CD14-positive monocyte (primary cell): ENCODE measurements at regions not wholly inside any gene's neighbourhood (a gene's known extent, or its start where the extent isn't known, plus 50 kb on each side); places are given as distances from the start of the nearest gene placed in this dataset.

ENCODE experiments used
- DNase-seq, 3 donors: peaks; one replicate each; pipeline ENCODE4 v3.0.0-alpha.2; 2011 to 2022
- H2AFZ ChIP-seq: 2 replicates; pipeline ENCODE4 v1.6.0; 2012; ENCODE audit warnings: mild to moderate bottlenecking, low read depth, low read length, inconsistent platforms; ENCODE audit not compliant: insufficient read depth, poor library complexity, severe bottlenecking
- H3K27ac ChIP-seq, 2 donors: 1 replicate in 1 of 2; 2 replicates in 1 of 2; pipeline ENCODE4 v1.5.1; 2012 to 2013; ENCODE audit warnings: low read length in 2 of 2, control low read depth in 1 of 2, inconsistent platforms in 1 of 2, low read depth in 1 of 2, mild to moderate bottlenecking in 1 of 2
- H3K27me3 ChIP-seq, 2 donors: one replicate each; pipeline versions ENCODE4 v1.6.0 to v1.6.1; 2011 to 2013; ENCODE audit warnings: low read length in 2 of 2; ENCODE audit not compliant: control insufficient read depth in 2 of 2, insufficient read depth in 2 of 2
- H3K36me3 ChIP-seq, 2 donors: replicated peaks in 1 of 2; 1 replicate in 1 of 2; 2 replicates in 1 of 2; pipeline versions ENCODE4 v1.5.1 to v1.6.1; 2012 to 2013; ENCODE audit warnings: low read length in 2 of 2, control low read depth in 1 of 2, inconsistent platforms in 1 of 2, mild to moderate bottlenecking in 1 of 2; ENCODE audit not compliant: insufficient read depth in 2 of 2, control insufficient read depth in 1 of 2
- H3K4me1 ChIP-seq, 2 donors: 1 replicate in 1 of 2; 2 replicates in 1 of 2; pipeline versions ENCODE4 v1.5.1 to v1.6.1; 2012 to 2013; ENCODE audit warnings: low read length in 2 of 2, control low read depth in 1 of 2, inconsistent platforms in 1 of 2, mild to moderate bottlenecking in 1 of 2, moderate library complexity in 1 of 2; ENCODE audit not compliant: insufficient read depth in 2 of 2, control insufficient read depth in 1 of 2
- H3K4me2 ChIP-seq: replicated peaks from 2 replicates; pipeline ENCODE3; 2012; ENCODE audit warnings: low read length, moderate library complexity, mild to moderate bottlenecking; ENCODE audit not compliant: poor library complexity, severe bottlenecking; ENCODE audit errors: extremely low read depth
- H3K4me3 ChIP-seq, 3 experiments: fragments of 200-600 bp in 1 of 3; sonication (generic) in 1 of 3; replicated peaks in 1 of 3; 1 replicate in 2 of 3; 2 replicates in 1 of 3; pipeline ENCODE4 v1.5.1; 2011 to 2013; ENCODE audit warnings: low read length in 3 of 3, mild to moderate bottlenecking in 3 of 3, control low read depth in 2 of 3, low read depth in 2 of 3, inconsistent platforms in 1 of 3, moderate library complexity in 1 of 3
- H3K79me2 ChIP-seq: 2 replicates; pipeline ENCODE4 v1.6.0; 2012; ENCODE audit warnings: mild to moderate bottlenecking, control low read depth, inconsistent platforms, low read length, moderate library complexity; ENCODE audit not compliant: insufficient read depth
- H3K9ac ChIP-seq: 2 replicates; pipeline ENCODE4 v1.6.0; 2017; ENCODE audit warnings: low read length, mild to moderate bottlenecking; ENCODE audit not compliant: insufficient read depth, poor library complexity, severe bottlenecking
- H3K9me3 ChIP-seq, 2 donors: replicated peaks in 1 of 2; 1 replicate in 1 of 2; 2 replicates in 1 of 2; pipeline versions ENCODE4 v1.5.1 to v1.6.1; 2012 to 2013; ENCODE audit warnings: low read length in 2 of 2, control low read depth in 1 of 2; ENCODE audit not compliant: control insufficient read depth in 1 of 2, insufficient read depth in 1 of 2
- H4K20me1 ChIP-seq: 2 replicates; pipeline ENCODE4 v1.6.0; 2012; ENCODE audit warnings: mild to moderate bottlenecking, low read length, control low read depth, moderate library complexity; ENCODE audit not compliant: insufficient read depth
- H3K27ac Mint-ChIP-seq, 7 donors: one replicate each; pipeline ENCODE4 v1.8.0; 2020; ENCODE audit warnings: mild to moderate bottlenecking in 7 of 7, mixed read lengths in 7 of 7, moderate library complexity in 6 of 7, inconsistent platforms in 2 of 7
- H3K27me3 Mint-ChIP-seq, 3 donors: one replicate each; pipeline ENCODE4 v1.8.0; 2021 to 2022; ENCODE audit warnings: low read depth in 3 of 3, mild to moderate bottlenecking in 3 of 3, mixed read lengths in 3 of 3, moderate library complexity in 3 of 3, inconsistent platforms in 1 of 3
- H3K36me3 Mint-ChIP-seq, 2 donors: one replicate each; pipeline ENCODE4 v1.8.0; 2020; ENCODE audit warnings: mixed read lengths in 2 of 2, inconsistent platforms in 1 of 2, mild to moderate bottlenecking in 1 of 2
- H3K4me1 Mint-ChIP-seq: one replicate; pipeline ENCODE4 v1.8.0; 2020; ENCODE audit warnings: mild to moderate bottlenecking, mixed read lengths
- H3K4me3 Mint-ChIP-seq, 2 donors: one replicate each; pipeline ENCODE4 v1.8.0; 2020; ENCODE audit warnings: mild to moderate bottlenecking in 2 of 2, mixed read lengths in 2 of 2, moderate library complexity in 1 of 2
- H3K9me3 Mint-ChIP-seq, 7 donors: one replicate each; pipeline ENCODE4 v1.8.0; 2020 to 2022; ENCODE audit warnings: mixed read lengths in 7 of 7, mild to moderate bottlenecking in 6 of 7, moderate library complexity in 6 of 7, inconsistent platforms in 2 of 7
- CTCF ChIP-seq: fragments of 200-600 bp; IDR thresholded peaks from one replicate; pipeline ENCODE4 v1.8.0; 2022; ENCODE audit warnings: antibody characterized with exemption, mild to moderate bottlenecking
- WGBS: methylation state at CpG from one replicate; pipeline ENCODE4 v1.1.5; 2013; ENCODE audit warnings: missing lambda C conversion rate; ENCODE audit not compliant: insufficient coverage; 5-methylcytosine and 5-hydroxymethylcytosine counted together
- intact Hi-C, 2 donors: fragments of 100-400 bp; cut with micrococcal nuclease; formaldehyde crosslinking; loops; one replicate each; pipeline versions ENCODE4 v1.15.0 to v1.15.1; 2023

GRCh38 chr18:25915907-25916306, 174.5 kb downstream of the SS18 start:
- H3K4me1 ChIP-seq = no peaks in the 10 kb centered on the region
- no peaks in the 10 kb centered on the region for H4K20me1 ChIP-seq
- H3K9ac ChIP-seq = no peak overlapping the region
- no peak overlapping the region for H2AFZ ChIP-seq
- no peaks in the 10 kb centered on the region for H3K36me3 ChIP-seq
- Mint-ChIP-seq H3K9me3 (peaks cover 0 to 7% (median 2%) of the 10 kb centered on the region in 7 donors), H3K36me3 (no peaks in the 10 kb centered on the region), H3K27ac (no peak overlapping the region), H3K27me3 (peaks cover 0 to 4% (median 1%) of the 10 kb centered on the region in 3 donors), H3K4me3 (no peak overlapping the region), H3K4me1 (no peaks in the 10 kb centered on the region)
- intact Hi-C loops = no loop called here
- peaks cover 0 to 11% of the 10 kb centered on the region in 2 donors for H3K9me3 ChIP-seq
- H3K4me2 ChIP-seq = no peak overlapping the region
- TF ChIP-seq CTCF = no peak
- H3K27me3 ChIP-seq = peaks cover 0 to 2% of the 10 kb centered on the region in 2 donors
- no peak overlapping the region for H3K4me3 ChIP-seq
- no peaks in the 10 kb centered on the region for H3K79me2 ChIP-seq
- no CpG with 5 or more reads among the region's 4 CpGs for WGBS
- DNase-seq = no peak
- no peak overlapping the region for H3K27ac ChIP-seq

GRCh38 chr18:25898965-25899364, 191.4 kb downstream of the SS18 start:
- Histone ChIP-seq H2AFZ (no peak overlapping the region), H3K27me3 (no peaks in the 10 kb centered on the region), H3K4me2 (no peak overlapping the region), H3K4me3 (no peak overlapping the region), H3K79me2 (no peaks in the 10 kb centered on the region), H3K36me3 (no peaks in the 10 kb centered on the region), H4K20me1 (no peaks in the 10 kb centered on the region), H3K9ac (no peak overlapping the region), H3K9me3 (no peaks in the 10 kb centered on the region), H3K4me1 (no peaks in the 10 kb centered on the region), H3K27ac (no peak overlapping the region)
- TF ChIP-seq CTCF = no peak
- no peak for DNase-seq
- Mint-ChIP-seq H3K27me3 (peaks cover 0 to 2% (median 1%) of the 10 kb centered on the region in 3 donors), H3K27ac (no peak overlapping the region), H3K4me3 (no peak overlapping the region), H3K9me3 (no peaks in the 10 kb centered on the region), H3K4me1 (no peaks in the 10 kb centered on the region), H3K36me3 (no peaks in the 10 kb centered on the region)
- WGBS = no CpG with 5 or more reads among the region's 2 CpGs
- intact Hi-C loops = no loop called here
